NCI-H1092 (cell line): ENCODE measurements at regions not wholly inside any gene's neighbourhood (a gene's known extent, or its start where the extent isn't known, plus 50 kb on each side); places are given as distances from the start of the nearest gene placed in this dataset.
"Not testable (repeated sequence)": the region's sequence is repeated elsewhere in the genome, so short reads cannot be mapped to it uniquely, and the experiment has no call there.

ENCODE experiments used
- DNase-seq: peaks from one replicate; lab custom pipeline; 2025; lab: John Stamatoyannopoulos, UW

- DNase-seq: no peak
Observed at GRCh38 chrX:122910697-122911096, 273.4 kb upstream of the GRIA3 start.

GRCh38 chrX:122913134-122913533 is 270.9 kb upstream of the GRIA3 start:
- DNase-seq: no peak

- DNase-seq: no peak
Observed at GRCh38 chrX:122913764-122914163, 270.3 kb upstream of the GRIA3 start.

- no peak for DNase-seq
Observed at GRCh38 chrX:122914256-122914655, 269.8 kb upstream of the GRIA3 start.

- no peak for DNase-seq
Observed at GRCh38 chrX:122934131-122934530, 249.9 kb upstream of the GRIA3 start.

- no peak for DNase-seq
Observed at GRCh38 chrX:122940199-122940598, 243.9 kb upstream of the GRIA3 start.

GRCh38 chrX:122941806-122942205 is 242.3 kb upstream of the GRIA3 start:
- DNase-seq: no peak

GRCh38 chrX:122943918-122944317 is 240.2 kb upstream of the GRIA3 start:
- no peak for DNase-seq

- DNase-seq: no peak
Observed at GRCh38 chrX:122945328-122945727, 238.8 kb upstream of the GRIA3 start.

- no peak for DNase-seq
Observed at GRCh38 chrX:122972604-122973003, 211.5 kb upstream of the GRIA3 start.

GRCh38 chrX:122982521-122982920 is 201.6 kb upstream of the GRIA3 start:
- DNase-seq: no peak

GRCh38 chrX:123002844-123003243 is 181.2 kb upstream of the GRIA3 start:
- not testable (repeated sequence) for DNase-seq

- no peak for DNase-seq
Observed at GRCh38 chrX:123013141-123013540, 170.9 kb upstream of the GRIA3 start.

- DNase-seq: no peak
Observed at GRCh38 chrX:123036401-123036800, 147.7 kb upstream of the GRIA3 start.

- no peak for DNase-seq
Observed at GRCh38 chrX:123049071-123049625, 134.9 kb upstream of the GRIA3 start.

- no peak for DNase-seq
Observed at GRCh38 chrX:123060986-123061385, 123.1 kb upstream of the GRIA3 start.

GRCh38 chrX:123064053-123064452 is 120.0 kb upstream of the GRIA3 start:
- no peak for DNase-seq

GRCh38 chrX:123072686-123073385 is 111.2 kb upstream of the GRIA3 start:
- no peak for DNase-seq

GRCh38 chrX:123075947-123076561 is 108.0 kb upstream of the GRIA3 start:
- no peak for DNase-seq

GRCh38 chrX:123077631-123078030 is 106.4 kb upstream of the GRIA3 start:
- DNase-seq: no peak

- no peak for DNase-seq
Observed at GRCh38 chrX:123080065-123080464, 104.0 kb upstream of the GRIA3 start.

GRCh38 chrX:123081776-123082175 is 102.3 kb upstream of the GRIA3 start:
- no peak for DNase-seq

- DNase-seq: no peak
Observed at GRCh38 chrX:123083924-123084323, 100.2 kb upstream of the GRIA3 start.

GRCh38 chrX:123084797-123085196 is 99.3 kb upstream of the GRIA3 start:
- no peak for DNase-seq
